Medulla oblongata (tissue), 1 donor: ENCODE measurements at regions not wholly inside any gene's neighbourhood (a gene's known extent, or its start where the extent isn't known, plus 50 kb on each side); places are given as distances from the start of the nearest gene placed in this dataset.

Experiments used
- DNase-seq: peaks from one replicate; pipeline ENCODE4 v3.0.0-alpha.2; 2015; ENCODE audit errors: extremely low spot score

- no peak for DNase-seq
Observed at GRCh38 chrX:134173541-134174272, 63.3 kb upstream of the CCDC160 start.

- DNase-seq = no peak
Observed at GRCh38 chrX:134174273-134174660, 62.7 kb upstream of the CCDC160 start.

GRCh38 chrX:134174859-134175258, 62.1 kb upstream of the CCDC160 start:
- no peak for DNase-seq

- DNase-seq = no peak
Observed at GRCh38 chrX:134177527-134177926, 59.5 kb upstream of the CCDC160 start.

GRCh38 chrX:134180601-134181274, 56.2 kb upstream of the CCDC160 start:
- DNase-seq = no peak

- no peak for DNase-seq
Observed at GRCh38 chrX:134181275-134181660, 55.7 kb upstream of the CCDC160 start.

GRCh38 chrX:134183665-134184064, 53.3 kb upstream of the CCDC160 start:
- DNase-seq = no peak

- no peak for DNase-seq
Observed at GRCh38 chrX:134184936-134185335, 52.0 kb upstream of the CCDC160 start.

- DNase-seq = no peak
Observed at GRCh38 chrX:134186362-134187121, 50.4 kb upstream of the CCDC160 start.
